Mononuclear cell (primary cell): ENCODE measurements at regions not wholly inside any gene's neighbourhood (a gene's known extent, or its start where the extent isn't known, plus 50 kb on each side); places are given as distances from the start of the nearest gene placed in this dataset.

ENCODE experiments used
- H3K27me3 ChIP-seq: 2 replicates; pipeline ENCODE4 v1.6.0; 2011; ENCODE audit warnings: low read length, control low read depth; ENCODE audit not compliant: insufficient read depth
- H3K4me1 ChIP-seq: 2 replicates; pipeline ENCODE4 v1.5.1; 2011; ENCODE audit warnings: mild to moderate bottlenecking, low read length, control low read depth; ENCODE audit not compliant: insufficient read depth
- H3K4me3 ChIP-seq: 2 replicates; pipeline ENCODE4 v1.5.1; 2011; ENCODE audit warnings: mild to moderate bottlenecking, low read length, moderate library complexity
- H3K9me3 ChIP-seq: 2 replicates; pipeline ENCODE4 v1.5.1; 2011; ENCODE audit warnings: low read depth, mild to moderate bottlenecking, control low read depth, low read length

GRCh38 chr7:155138204-155138603 is 68.1 kb downstream of the HTR5A start:
- Histone ChIP-seq H3K4me3 (no peak overlapping the region), H3K27me3 (no peaks in the 10 kb centered on the region), H3K9me3 (no peaks in the 10 kb centered on the region), H3K4me1 (no peaks in the 10 kb centered on the region)

GRCh38 chr7:155141562-155141961 is 71.4 kb downstream of the HTR5A start:
- Histone ChIP-seq H3K4me3 (no peak overlapping the region), H3K9me3 (no peaks in the 10 kb centered on the region), H3K4me1 (no peaks in the 10 kb centered on the region), H3K27me3 (no peaks in the 10 kb centered on the region)

- Histone ChIP-seq H3K27me3 (no peaks in the 10 kb centered on the region), H3K9me3 (no peaks in the 10 kb centered on the region), H3K4me1 (no peaks in the 10 kb centered on the region), H3K4me3 (no peak overlapping the region)
Measured at GRCh38 chr7:155143381-155143780, 73.3 kb downstream of the HTR5A start.

GRCh38 chr7:155144371-155144770 is 74.2 kb downstream of the HTR5A start:
- H3K4me3 ChIP-seq = no peak overlapping the region
- H3K9me3 ChIP-seq = no peaks in the 10 kb centered on the region
- no peaks in the 10 kb centered on the region for H3K27me3 ChIP-seq
- no peaks in the 10 kb centered on the region for H3K4me1 ChIP-seq

GRCh38 chr7:155145477-155146255 is 75.5 kb downstream of the HTR5A start:
- no peaks in the 10 kb centered on the region for H3K27me3 ChIP-seq
- H3K9me3 ChIP-seq = no peaks in the 10 kb centered on the region
- H3K4me1 ChIP-seq = no peaks in the 10 kb centered on the region
- no peak overlapping the region for H3K4me3 ChIP-seq

GRCh38 chr7:155147172-155147571 is 77.0 kb downstream of the HTR5A start:
- Histone ChIP-seq H3K9me3 (no peaks in the 10 kb centered on the region), H3K4me1 (no peaks in the 10 kb centered on the region)

GRCh38 chr7:155147624-155148023 is 77.5 kb downstream of the HTR5A start:
- no peaks in the 10 kb centered on the region for H3K4me1 ChIP-seq
- no peak overlapping the region for H3K4me3 ChIP-seq
- no peaks in the 10 kb centered on the region for H3K9me3 ChIP-seq
- H3K27me3 ChIP-seq = no peaks in the 10 kb centered on the region

More at GRCh38 chr7:155147172-155147571, 77.0 kb downstream of the HTR5A start:
- Histone ChIP-seq H3K4me3 (no peak overlapping the region), H3K27me3 (no peaks in the 10 kb centered on the region)

GRCh38 chr7:155153676-155154075 is 83.6 kb downstream of the HTR5A start:
- no peak overlapping the region for H3K4me3 ChIP-seq

GRCh38 chr7:155154586-155154985 is 84.5 kb downstream of the HTR5A start:
- no peaks in the 10 kb centered on the region for H3K4me1 ChIP-seq
- no peaks in the 10 kb centered on the region for H3K27me3 ChIP-seq
- no peaks in the 10 kb centered on the region for H3K9me3 ChIP-seq
- H3K4me3 ChIP-seq = no peak overlapping the region

More at GRCh38 chr7:155153676-155154075, 83.6 kb downstream of the HTR5A start:
- Histone ChIP-seq H3K4me1 (no peaks in the 10 kb centered on the region), H3K9me3 (no peaks in the 10 kb centered on the region), H3K27me3 (no peaks in the 10 kb centered on the region)

- H3K27me3 ChIP-seq = peaks cover 5% of the 10 kb centered on the region
- no peak overlapping the region for H3K4me3 ChIP-seq
- no peaks in the 10 kb centered on the region for H3K4me1 ChIP-seq
- H3K9me3 ChIP-seq = no peaks in the 10 kb centered on the region
Measured at GRCh38 chr7:155161690-155162089, 91.6 kb downstream of the HTR5A start.

GRCh38 chr7:155162422-155162821 is 92.3 kb downstream of the HTR5A start:
- no peaks in the 10 kb centered on the region for H3K4me1 ChIP-seq
- H3K4me3 ChIP-seq = no peak overlapping the region
- H3K9me3 ChIP-seq = no peaks in the 10 kb centered on the region
- H3K27me3 ChIP-seq = peaks cover 5% of the 10 kb centered on the region

GRCh38 chr7:155163696-155164095 is 93.6 kb downstream of the HTR5A start:
- no peaks in the 10 kb centered on the region for H3K4me1 ChIP-seq
- H3K9me3 ChIP-seq = no peaks in the 10 kb centered on the region
- no peak overlapping the region for H3K4me3 ChIP-seq
- peaks cover 5% of the 10 kb centered on the region for H3K27me3 ChIP-seq

- Histone ChIP-seq H3K9me3 (no peaks in the 10 kb centered on the region), H3K4me1 (no peaks in the 10 kb centered on the region), H3K27me3 (peaks cover 5% of the 10 kb centered on the region), H3K4me3 (no peak overlapping the region)
Measured at GRCh38 chr7:155164316-155164715, 94.2 kb downstream of the HTR5A start.

- Histone ChIP-seq H3K4me3 (no peak overlapping the region), H3K4me1 (no peaks in the 10 kb centered on the region), H3K9me3 (no peaks in the 10 kb centered on the region), H3K27me3 (no peaks in the 10 kb centered on the region)
Measured at GRCh38 chr7:155166108-155166507, 96.0 kb downstream of the HTR5A start.

GRCh38 chr7:155166673-155167370 is 96.7 kb downstream of the HTR5A start:
- Histone ChIP-seq H3K9me3 (no peaks in the 10 kb centered on the region), H3K27me3 (no peaks in the 10 kb centered on the region), H3K4me1 (no peaks in the 10 kb centered on the region), H3K4me3 (no peak overlapping the region)
